ENCODE measurements at regions not wholly inside any gene's neighbourhood (a gene's known extent, or its start where the extent isn't known, plus 50 kb on each side); places are given as distances from the start of the nearest gene placed in this dataset.
"Not testable (repeated sequence)": the region's sequence is repeated elsewhere in the genome, so short reads cannot be mapped to it uniquely, and the experiment has no call there.

- DNase-seq (ENCODE audit: low read depth in 2 of 2), result no peak
Observed at GRCh38 chr9:117775591-117775990, 71.4 kb downstream of the TLR4 start.

- peak in 1 of 2 donors; percentile 35 for DNase-seq (ENCODE audit: low read depth in 2 of 2)
Observed at GRCh38 chr9:117777823-117778222, 73.6 kb downstream of the TLR4 start.

GRCh38 chr9:117779760-117780159, 75.6 kb downstream of the TLR4 start:
- no peak for DNase-seq (ENCODE audit: low read depth in 2 of 2)

GRCh38 chr9:117782931-117783788, 79.0 kb downstream of the TLR4 start:
- peak; percentile 76 for DNase-seq (ENCODE audit: low read depth in 2 of 2)

GRCh38 chr9:117783828-117784227, 79.6 kb downstream of the TLR4 start:
- peak in 1 of 2 donors; percentile 16 for DNase-seq (ENCODE audit: low read depth in 2 of 2)

GRCh38 chr9:117784996-117785395, 80.8 kb downstream of the TLR4 start:
- no peak for DNase-seq (ENCODE audit: low read depth in 2 of 2)

GRCh38 chr9:117787746-117788145, 83.5 kb downstream of the TLR4 start:
- peak in 1 of 2 donors; percentile 66 for DNase-seq (ENCODE audit: low read depth in 2 of 2)

GRCh38 chr9:117795271-117795670, 91.1 kb downstream of the TLR4 start:
- DNase-seq (ENCODE audit: low read depth in 2 of 2), result no peak

- DNase-seq (ENCODE audit: low read depth in 2 of 2), result no peak
Observed at GRCh38 chr9:117796681-117797080, 92.5 kb downstream of the TLR4 start.

- no peak for DNase-seq (ENCODE audit: low read depth in 2 of 2)
Observed at GRCh38 chr9:117800389-117800788, 96.2 kb downstream of the TLR4 start.

GRCh38 chr9:117809751-117810150, 105.5 kb downstream of the TLR4 start:
- no peak for DNase-seq (ENCODE audit: low read depth in 2 of 2)

GRCh38 chr9:117815315-117815714, 111.1 kb downstream of the TLR4 start:
- no peak for DNase-seq (ENCODE audit: low read depth in 2 of 2)

- no peak for DNase-seq (ENCODE audit: low read depth in 2 of 2)
Observed at GRCh38 chr9:117815948-117816347, 111.7 kb downstream of the TLR4 start.

GRCh38 chr9:117821954-117822353, 117.8 kb downstream of the TLR4 start:
- DNase-seq (ENCODE audit: low read depth in 2 of 2), result no peak

GRCh38 chr9:117823576-117823975, 119.4 kb downstream of the TLR4 start:
- DNase-seq (ENCODE audit: low read depth in 2 of 2), result no peak

GRCh38 chr9:117825609-117826347, 121.6 kb downstream of the TLR4 start:
- DNase-seq (ENCODE audit: low read depth in 2 of 2), result no peak

- DNase-seq (ENCODE audit: low read depth in 2 of 2), result no peak
Observed at GRCh38 chr9:117826837-117827236, 122.6 kb downstream of the TLR4 start.

- DNase-seq (ENCODE audit: low read depth in 2 of 2), result no peak
Observed at GRCh38 chr9:117827456-117827855, 123.3 kb downstream of the TLR4 start.

- DNase-seq (ENCODE audit: low read depth in 2 of 2), result no peak
Observed at GRCh38 chr9:117828466-117828865, 124.3 kb downstream of the TLR4 start.

- DNase-seq (ENCODE audit: low read depth in 2 of 2), result no peak
Observed at GRCh38 chr9:117835798-117836197, 131.6 kb downstream of the TLR4 start.

GRCh38 chr9:117839862-117840261, 135.7 kb downstream of the TLR4 start:
- no peak for DNase-seq (ENCODE audit: low read depth in 2 of 2)

GRCh38 chr9:117851836-117852461, 147.7 kb downstream of the TLR4 start:
- DNase-seq (ENCODE audit: low read depth in 2 of 2), result not testable (repeated sequence)
